ENCODE measurements at regions not wholly inside any gene's neighbourhood (a gene's known extent, or its start where the extent isn't known, plus 50 kb on each side); places are given as distances from the start of the nearest gene placed in this dataset.

GRCh38 chr16:86891631-86892030 lies 313.3 kb downstream of the FOXL1 start:
- TF ChIP-seq, protein P1, sequence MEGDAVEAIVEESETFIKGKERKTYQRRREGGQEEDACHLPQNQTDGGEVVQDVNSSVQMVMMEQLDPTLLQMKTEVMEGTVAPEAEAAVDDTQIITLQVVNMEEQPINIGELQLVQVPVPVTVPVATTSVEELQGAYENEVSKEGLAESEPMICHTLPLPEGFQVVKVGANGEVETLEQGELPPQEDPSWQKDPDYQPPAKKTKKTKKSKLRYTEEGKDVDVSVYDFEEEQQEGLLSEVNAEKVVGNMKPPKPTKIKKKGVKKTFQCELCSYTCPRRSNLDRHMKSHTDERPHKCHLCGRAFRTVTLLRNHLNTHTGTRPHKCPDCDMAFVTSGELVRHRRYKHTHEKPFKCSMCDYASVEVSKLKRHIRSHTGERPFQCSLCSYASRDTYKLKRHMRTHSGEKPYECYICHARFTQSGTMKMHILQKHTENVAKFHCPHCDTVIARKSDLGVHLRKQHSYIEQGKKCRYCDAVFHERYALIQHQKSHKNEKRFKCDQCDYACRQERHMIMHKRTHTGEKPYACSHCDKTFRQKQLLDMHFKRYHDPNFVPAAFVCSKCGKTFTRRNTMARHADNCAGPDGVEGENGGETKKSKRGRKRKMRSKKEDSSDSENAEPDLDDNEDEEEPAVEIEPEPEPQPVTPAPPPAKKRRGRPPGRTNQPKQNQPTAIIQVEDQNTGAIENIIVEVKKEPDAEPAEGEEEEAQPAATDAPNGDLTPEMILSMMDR (IDR thresholded peaks at IDR 0.05), result no peak
- TF ChIP-seq POLR2A (IDR thresholded peaks at IDR 0.05), result no peak
- Histone ChIP-seq H3K4me3 (no peak overlapping the region), H3K36me3 (ENCODE audit: low read depth, missing control alignments) (no peaks in the 10 kb centered on the region), H3K9me3 (no peaks in the 10 kb centered on the region), H3K27me3 (no peaks in the 10 kb centered on the region), H3K27ac (no peak overlapping the region), H3K4me1 (no peaks in the 10 kb centered on the region)
- DNase-seq, result no peak
- intact Hi-C loops (cut with DNase I; ENCODE audit: low total_unique reads), result no loop called here
- 89 to 90% methylated on average over 6 to 12 of the region's 12 CpGs for WGBS, 2 donors

GRCh38 chr16:86892509-86892908 lies 314.2 kb downstream of the FOXL1 start:
- no peaks in the 10 kb centered on the region for H3K4me1 ChIP-seq
- H3K27ac ChIP-seq, result no peak overlapping the region
- WGBS, 2 donors, result 81 to 88% methylated on average over 6 of the region's 6 CpGs
- intact Hi-C loops (cut with DNase I; ENCODE audit: low total_unique reads), result no loop called here
- H3K36me3 ChIP-seq (ENCODE audit: low read depth, missing control alignments), result no peaks in the 10 kb centered on the region
- no peaks in the 10 kb centered on the region for H3K27me3 ChIP-seq
- no peaks in the 10 kb centered on the region for H3K9me3 ChIP-seq
- DNase-seq, result no peak
- no peak overlapping the region for H3K4me3 ChIP-seq
- TF ChIP-seq, protein P1 (IDR thresholded peaks at IDR 0.05), result no peak
- TF ChIP-seq POLR2A (IDR thresholded peaks at IDR 0.05), result no peak

GRCh38 chr16:86893506-86893905 lies 315.2 kb downstream of the FOXL1 start:
- Histone ChIP-seq H3K4me1 (no peaks in the 10 kb centered on the region), H3K27ac (no peak overlapping the region), H3K9me3 (no peaks in the 10 kb centered on the region), H3K4me3 (no peak overlapping the region), H3K27me3 (no peaks in the 10 kb centered on the region), H3K36me3 (ENCODE audit: low read depth, missing control alignments) (no peaks in the 10 kb centered on the region)
- DNase-seq, result no peak
- TF ChIP-seq, protein P1 (IDR thresholded peaks at IDR 0.05), result no peak
- TF ChIP-seq POLR2A (IDR thresholded peaks at IDR 0.05), result no peak
- 81 to 82% methylated on average over 10 of the region's 10 CpGs for WGBS, 2 donors
- intact Hi-C loops (cut with DNase I; ENCODE audit: low total_unique reads), result no loop called here

DNA sequence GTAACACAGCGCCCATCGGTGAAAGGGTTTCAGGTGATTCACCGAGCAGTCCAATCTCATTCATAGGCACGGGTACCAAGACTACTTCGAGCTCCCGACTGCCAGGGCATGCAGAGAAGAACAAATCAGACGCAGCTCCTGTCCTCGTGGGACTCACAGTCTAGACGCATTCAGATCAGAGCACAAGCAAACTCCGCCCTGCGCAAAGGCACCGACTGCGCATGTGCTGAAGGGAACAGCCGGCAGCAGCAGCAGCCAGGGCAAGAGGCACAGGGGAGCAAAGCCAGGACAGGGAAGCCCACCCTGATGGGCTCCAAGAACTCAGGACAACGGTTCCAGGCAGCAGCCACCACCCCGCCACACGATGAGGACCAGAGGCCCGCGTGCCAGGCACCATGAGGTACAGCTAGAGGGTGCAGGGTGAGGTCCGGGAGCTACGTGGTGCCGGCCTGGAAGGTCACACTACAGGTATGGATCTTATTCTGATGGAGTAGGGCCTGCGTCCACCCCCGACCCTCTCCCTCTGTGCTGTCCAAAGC lies 315.7 kb downstream of the FOXL1 start:
- H3K9me3 ChIP-seq, result no peaks in the 10 kb centered on the region
- no peaks in the 10 kb centered on the region for H3K27me3 ChIP-seq
- peak overlapping the region in 1 of 2 donors; percentile 10 for H3K4me3 ChIP-seq
- no peaks in the 10 kb centered on the region for H3K4me1 ChIP-seq
- intact Hi-C loops (cut with DNase I; ENCODE audit: low total_unique reads), result no loop called here
- peak; percentile 49 for DNase-seq
- H3K27ac ChIP-seq, result no peak overlapping the region
- no peaks in the 10 kb centered on the region for H3K36me3 ChIP-seq (ENCODE audit: low read depth, missing control alignments)
- TF ChIP-seq, protein P1 (IDR thresholded peaks at IDR 0.05), result no peak
- no peak for TF ChIP-seq POLR2A (IDR thresholded peaks at IDR 0.05)
- 65 to 72% methylated on average over 16 to 22 of the region's 24 CpGs for WGBS, 2 donors

DNA sequence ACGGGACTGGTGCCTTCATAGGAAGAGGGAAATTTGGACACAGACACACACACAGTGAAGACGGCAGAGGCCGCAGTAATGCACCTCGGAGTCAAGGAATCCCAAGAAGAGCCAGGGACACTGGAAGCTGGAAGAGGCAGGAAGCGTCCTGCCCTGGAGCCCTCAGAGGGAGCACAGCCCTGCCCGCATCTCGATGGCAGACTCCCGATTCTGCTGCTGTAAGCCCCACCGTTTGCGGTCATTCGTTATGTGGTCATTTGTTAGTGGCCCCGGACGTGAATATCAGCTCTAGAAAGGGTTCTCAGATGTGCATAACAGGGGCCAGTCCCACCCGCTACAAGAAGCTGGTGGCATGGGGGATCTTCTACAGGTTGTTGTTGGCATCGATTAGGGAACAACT lies 316.6 kb downstream of the FOXL1 start:
- Histone ChIP-seq H3K9me3 (no peaks in the 10 kb centered on the region), H3K27me3 (no peaks in the 10 kb centered on the region), H3K27ac (no peak overlapping the region), H3K4me1 (no peaks in the 10 kb centered on the region), H3K36me3 (ENCODE audit: low read depth, missing control alignments) (no peaks in the 10 kb centered on the region), H3K4me3 (no peak overlapping the region)
- no peak for DNase-seq
- intact Hi-C loops (cut with DNase I; ENCODE audit: low total_unique reads), result no loop called here
- TF ChIP-seq, protein P1 (IDR thresholded peaks at IDR 0.05), result no peak
- TF ChIP-seq POLR2A (IDR thresholded peaks at IDR 0.05), result no peak
- 75 to 84% methylated on average over 15 of the region's 15 CpGs for WGBS, 2 donors
